ENCODE measurements at regions not wholly inside any gene's neighbourhood (a gene's known extent, or its start where the extent isn't known, plus 50 kb on each side); places are given as distances from the start of the nearest gene placed in this dataset.

- TF ChIP-seq ZC3H10 (CRISPR knock-in tag; IDR thresholded peaks at IDR 0.05) = no peak
- no peak for TF ChIP-seq POU6F1 (CRISPR knock-in tag; IDR thresholded peaks at IDR 0.05; ENCODE audit: borderline replicate concordance, low read depth)
- no peak for TF ChIP-seq TCF4 (CRISPR knock-in tag; IDR thresholded peaks at IDR 0.05; ENCODE audit: borderline replicate concordance)
Measured at GRCh38 chr19:23817519-23817918, 58.8 kb upstream of the ZNF681 start.

Data from SK-N-SH treated with all-trans-retinoic acid at 6 μM for 48 hours (cell line).